H1 (cell line): ENCODE measurements at regions not wholly inside any gene's neighbourhood (a gene's known extent, or its start where the extent isn't known, plus 50 kb on each side); places are given as distances from the start of the nearest gene placed in this dataset.

ENCODE experiments used
- KDM4A ChIP-seq: IDR thresholded peaks from one replicate; pipeline ENCODE4 v1.7.1; 2012; ENCODE audit warnings: low read depth, mild to moderate bottlenecking, moderate library complexity, low read length, inconsistent platforms; ENCODE audit not compliant: severe bottlenecking
- POU5F1 ChIP-seq: IDR thresholded peaks from 2 replicates; pipeline ENCODE4 v1.6.1; 2011; ENCODE audit warnings: low read depth, mild to moderate bottlenecking, low read length, moderate library complexity
- RBBP5 ChIP-seq: IDR thresholded peaks from 2 replicates; pipeline ENCODE4 v1.7.1; 2012; ENCODE audit warnings: low read depth, mild to moderate bottlenecking, inconsistent platforms, low read length, moderate library complexity, borderline replicate concordance
- SUZ12 ChIP-seq: fragments of 200-600 bp; sonication (generic); IDR thresholded peaks from 2 replicates; pipeline ENCODE4 v1.6.1; 2012; ENCODE audit warnings: mild to moderate bottlenecking, inconsistent platforms, low read length, moderate library complexity, mixed read lengths
- TAF7 ChIP-seq: optimal IDR thresholded peaks from 2 replicates; pipeline ENCODE3; 2011; ENCODE audit warnings: low read depth, mild to moderate bottlenecking, inconsistent platforms, low read length, moderate library complexity, borderline replicate concordance

DNA sequence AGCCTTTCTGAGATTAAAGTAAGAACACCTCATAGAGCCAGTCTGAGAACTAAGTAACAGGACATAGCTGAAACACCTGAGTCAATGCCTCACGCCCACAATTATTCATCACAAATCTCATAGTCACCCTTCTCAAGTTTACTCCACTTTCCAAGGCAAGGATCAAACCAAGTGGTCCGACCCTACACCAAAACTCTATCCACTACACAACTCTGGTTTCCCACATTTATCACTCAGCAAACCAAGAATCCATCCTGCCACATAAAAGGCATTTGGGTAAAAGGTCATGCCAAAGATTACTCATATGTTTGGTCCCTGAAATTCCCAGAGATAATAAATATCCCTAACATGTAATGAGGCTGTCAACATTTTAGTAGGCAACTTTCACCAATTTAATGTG is 144.1 kb downstream of the RPAP3 start (continued):
- TF ChIP-seq TAF7 (no peak), RBBP5 (no peak), POU5F1 (no peak), KDM4A (no peak), SUZ12 (no peak)
